ENCODE measurements at regions not wholly inside any gene's neighbourhood (a gene's known extent, or its start where the extent isn't known, plus 50 kb on each side); places are given as distances from the start of the nearest gene placed in this dataset.
"Not testable (repeated sequence)": the region's sequence is repeated elsewhere in the genome, so short reads cannot be mapped to it uniquely, and the experiment has no call there.

GRCh38 chr18:39319141-39319540, 1753.5 kb upstream of the CELF4 start:
- ChIA-PET CTCF (interaction anchor here (0.7 kb wide), 1 partner anchor 206 kb away, joined by 4 read pairs; no protein-coding TSS in a partner anchor), POLR2A (ENCODE audit: low non-redundant PET) (no interaction called here)
- DNase-seq (ENCODE audit: low spot score): no peak
- TF ChIP-seq CTCF (conservative IDR thresholded peaks at IDR 0.05; ENCODE audit: low read depth): no peak
- no peak overlapping the region for H3K27ac ChIP-seq

GRCh38 chr18:39318462-39318861, 1752.9 kb upstream of the CELF4 start:
- ChIA-PET CTCF (no interaction called here), POLR2A (ENCODE audit: low non-redundant PET) (interaction anchor here (0.6 kb wide), 1 partner anchor 233 kb away, joined by 3 read pairs; no protein-coding TSS in a partner anchor)
- no peak for DNase-seq (ENCODE audit: low spot score)
- no peak for TF ChIP-seq CTCF (conservative IDR thresholded peaks at IDR 0.05; ENCODE audit: low read depth)
- no peak overlapping the region for H3K27ac ChIP-seq

DNA sequence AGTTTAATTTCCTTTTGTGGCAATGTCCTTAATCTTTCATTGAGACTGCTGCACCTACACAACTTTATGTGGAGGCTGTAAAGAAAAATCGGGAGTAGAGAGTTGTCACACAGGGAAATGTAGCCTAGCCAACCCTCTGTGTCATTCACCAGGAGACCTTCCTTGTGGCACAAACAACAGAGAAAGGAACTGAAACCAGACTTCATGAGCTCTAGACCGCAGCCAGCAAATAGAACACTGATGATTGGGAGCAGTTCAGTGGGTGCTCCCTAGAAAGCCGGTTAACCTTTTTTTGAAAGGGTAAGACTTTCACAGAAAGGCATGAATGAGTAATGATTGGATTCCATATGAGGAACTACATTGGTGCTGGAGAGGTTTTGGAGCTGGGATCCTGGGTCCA, 1752.4 kb upstream of the CELF4 start:
- no peak overlapping the region for H3K27ac ChIP-seq
- POLR2A ChIA-PET (ENCODE audit: low non-redundant PET): interaction anchor here (0.6 kb wide), 1 partner anchor 234 kb away, joined by 3 read pairs; no protein-coding TSS in a partner anchor
- CTCF ChIA-PET: no interaction called here
- no peak for DNase-seq (ENCODE audit: low spot score)
- no peak for TF ChIP-seq CTCF (conservative IDR thresholded peaks at IDR 0.05; ENCODE audit: low read depth)

DNA sequence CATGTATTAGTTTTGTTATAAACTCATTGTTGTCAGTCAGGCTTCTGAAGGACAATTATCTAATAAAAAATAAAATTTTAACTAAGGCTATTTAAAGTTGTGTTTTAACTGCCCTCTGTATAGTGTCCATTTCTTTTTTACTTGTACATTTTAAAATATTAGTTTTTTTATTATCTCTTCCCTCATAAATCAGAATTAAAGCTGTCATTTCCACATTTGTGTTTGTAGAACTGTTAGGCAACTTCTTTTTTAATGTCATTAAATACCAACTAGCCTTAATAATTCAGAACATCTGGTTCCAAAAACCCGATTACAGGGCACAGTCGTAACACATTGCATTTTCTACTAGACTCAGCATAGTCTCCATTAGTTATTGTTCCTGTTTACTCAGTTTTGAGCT, 1749.0 kb upstream of the CELF4 start:
- TF ChIP-seq CTCF (conservative IDR thresholded peaks at IDR 0.05; ENCODE audit: low read depth): no peak
- ChIA-PET CTCF (interaction anchor here (0.6 kb wide), 1 partner anchor 12 kb away, joined by 3 read pairs; no protein-coding TSS in a partner anchor), POLR2A (ENCODE audit: low non-redundant PET) (no interaction called here)
- DNase-seq (ENCODE audit: low spot score): no peak
- H3K27ac ChIP-seq: no peak overlapping the region

- no peak for DNase-seq (ENCODE audit: low spot score)
- no peak for TF ChIP-seq CTCF (conservative IDR thresholded peaks at IDR 0.05; ENCODE audit: low read depth)
- ChIA-PET CTCF (no interaction called here), POLR2A (ENCODE audit: low non-redundant PET) (no interaction called here)
- no peak overlapping the region for H3K27ac ChIP-seq
Observed at GRCh38 chr18:39313992-39314391, 1748.4 kb upstream of the CELF4 start.

DNA sequence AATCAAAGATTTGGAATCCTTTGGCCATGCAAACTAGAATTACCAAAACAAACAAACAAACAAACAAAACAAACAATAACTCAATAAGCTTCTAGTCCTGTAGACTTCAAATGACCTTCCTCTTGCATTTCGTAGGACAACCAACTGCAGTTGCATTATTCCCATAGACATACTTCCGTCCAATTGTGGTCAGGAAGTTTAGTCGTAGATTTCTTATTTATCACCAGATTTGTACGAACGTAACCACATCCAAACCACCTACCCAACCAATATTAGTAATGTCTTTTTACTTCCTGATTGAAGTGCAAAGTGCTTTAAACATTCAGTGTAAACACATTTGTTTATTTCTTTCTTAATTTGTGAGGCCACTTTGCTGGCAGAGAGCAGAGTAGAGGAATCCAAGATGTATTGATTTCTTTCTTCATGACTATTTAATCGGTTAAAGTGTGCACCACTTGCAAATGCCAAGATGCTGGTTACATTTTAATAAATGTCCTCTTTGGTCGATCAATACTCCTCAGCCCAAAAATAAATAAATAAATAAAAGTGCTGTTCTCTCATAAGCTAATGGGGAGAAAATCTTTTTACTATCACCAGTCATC, 1745.6 kb upstream of the CELF4 start:
- no peak for TF ChIP-seq CTCF (conservative IDR thresholded peaks at IDR 0.05; ENCODE audit: low read depth)
- DNase-seq (ENCODE audit: low spot score): no peak
- no peak overlapping the region for H3K27ac ChIP-seq
- ChIA-PET POLR2A (ENCODE audit: low non-redundant PET) (no interaction called here), CTCF (no interaction called here)

DNA sequence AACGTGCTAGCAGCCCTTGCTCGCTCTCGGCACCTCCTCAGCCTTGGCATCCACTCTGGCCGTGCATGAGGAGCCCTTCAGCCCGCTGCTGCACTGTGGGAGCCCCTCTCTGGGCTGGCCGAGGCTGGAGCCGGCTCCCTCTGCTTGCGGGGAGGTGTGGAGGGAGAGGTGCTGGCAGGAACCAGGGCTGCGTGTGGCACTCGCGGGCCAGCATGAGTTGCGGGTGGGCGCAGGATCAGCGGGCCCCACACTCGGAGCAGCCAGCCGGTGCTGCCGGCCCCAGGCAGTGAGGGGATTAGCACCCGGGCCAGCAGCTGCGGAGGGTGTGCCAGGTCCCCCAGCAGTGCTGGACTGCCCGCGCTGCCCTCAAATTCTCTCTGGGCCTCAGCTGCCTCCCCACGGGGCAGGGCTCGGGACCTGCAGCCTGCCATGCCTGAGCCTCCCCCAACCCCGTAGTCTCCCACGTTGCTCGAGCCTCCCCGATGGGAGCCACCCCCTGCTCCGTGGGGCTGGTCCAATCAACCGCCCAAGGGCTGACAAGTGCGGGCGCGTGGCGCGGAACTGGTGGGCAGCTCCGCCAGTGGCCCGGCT, 1743.4 kb upstream of the CELF4 start:
- CTCF ChIA-PET; DNase-seq (ENCODE audit: low spot score); POLR2A ChIA-PET (ENCODE audit: low non-redundant PET); H3K27ac ChIP-seq: not testable (repeated sequence)

All from RWPE1 (cell line).